Kidney glomerular epithelial cell (primary cell): ENCODE measurements at regions not wholly inside any gene's neighbourhood (a gene's known extent, or its start where the extent isn't known, plus 50 kb on each side); places are given as distances from the start of the nearest gene placed in this dataset.
"Not testable (repeated sequence)": the region's sequence is repeated elsewhere in the genome, so short reads cannot be mapped to it uniquely, and the experiment has no call there.

ENCODE experiments used
- DNase-seq: peaks from one replicate; lab custom pipeline; 2025; lab: John Stamatoyannopoulos, UW

GRCh38 chr5:44756097-44756496 lies 52.6 kb upstream of the MRPS30 start:
- not testable (repeated sequence) for DNase-seq

GRCh38 chr5:44747396-44747795 lies 61.4 kb upstream of the MRPS30 start:
- no peak for DNase-seq

- no peak for DNase-seq
These were observed 68.1 kb upstream of the MRPS30 start for GRCh38 chr5:44740660-44741059.

GRCh38 chr5:44729536-44729935 lies 79.2 kb upstream of the MRPS30 start:
- no peak for DNase-seq

- DNase-seq = no peak
These were observed 81.6 kb upstream of the MRPS30 start for GRCh38 chr5:44727100-44727499.

- no peak for DNase-seq
These were observed 88.9 kb upstream of the MRPS30 start for GRCh38 chr5:44719856-44720255.

GRCh38 chr5:44714871-44715561 lies 93.7 kb upstream of the MRPS30 start:
- no peak for DNase-seq

GRCh38 chr5:44713446-44713845 lies 95.3 kb upstream of the MRPS30 start:
- DNase-seq = no peak

- no peak for DNase-seq
These were observed 96.8 kb upstream of the MRPS30 start for GRCh38 chr5:44711901-44712300.

GRCh38 chr5:44708602-44709001 lies 100.1 kb upstream of the MRPS30 start:
- DNase-seq = no peak

GRCh38 chr5:44707721-44708120 lies 101.0 kb upstream of the MRPS30 start:
- DNase-seq = no peak

- DNase-seq = no peak
These were observed 111.7 kb upstream of the MRPS30 start for GRCh38 chr5:44697025-44697424.

GRCh38 chr5:44695259-44695658 lies 113.5 kb upstream of the MRPS30 start:
- no peak for DNase-seq

GRCh38 chr5:44691802-44692201 lies 116.9 kb upstream of the MRPS30 start:
- no peak for DNase-seq

- DNase-seq = no peak
These were observed 126.8 kb upstream of the MRPS30 start for GRCh38 chr5:44681906-44682305.

- no peak for DNase-seq
These were observed 129.5 kb upstream of the MRPS30 start for GRCh38 chr5:44679214-44679613.

- no peak for DNase-seq
These were observed 133.5 kb upstream of the MRPS30 start for GRCh38 chr5:44675296-44675695.

GRCh38 chr5:44674461-44674860 lies 134.3 kb upstream of the MRPS30 start:
- DNase-seq = no peak

- not testable (repeated sequence) for DNase-seq
These were observed 140.3 kb upstream of the MRPS30 start for GRCh38 chr5:44668471-44668870.

GRCh38 chr5:44665101-44665701 lies 143.5 kb upstream of the MRPS30 start:
- no peak for DNase-seq

- no peak for DNase-seq
These were observed 144.0 kb upstream of the MRPS30 start for GRCh38 chr5:44664711-44665100.

- DNase-seq = no peak
These were observed 144.6 kb upstream of the MRPS30 start for GRCh38 chr5:44663991-44664710.

GRCh38 chr5:44661851-44662250 lies 146.9 kb upstream of the MRPS30 start:
- no peak for DNase-seq
